Hematopoietic multipotent progenitor cell treated with erythropoietin and hydrocortisone succinate and interleukin-3 and kit ligand, for 4 days (in vitro differentiated cells): ENCODE measurements at regions not wholly inside any gene's neighbourhood (a gene's known extent, or its start where the extent isn't known, plus 50 kb on each side); places are given as distances from the start of the nearest gene placed in this dataset.
"Not testable (repeated sequence)": the region's sequence is repeated elsewhere in the genome, so short reads cannot be mapped to it uniquely, and the experiment has no call there.

Experiments
- DNase-seq: peaks from one replicate; pipeline ENCODE4 v3.0.0-alpha.2; 2015

DNA sequence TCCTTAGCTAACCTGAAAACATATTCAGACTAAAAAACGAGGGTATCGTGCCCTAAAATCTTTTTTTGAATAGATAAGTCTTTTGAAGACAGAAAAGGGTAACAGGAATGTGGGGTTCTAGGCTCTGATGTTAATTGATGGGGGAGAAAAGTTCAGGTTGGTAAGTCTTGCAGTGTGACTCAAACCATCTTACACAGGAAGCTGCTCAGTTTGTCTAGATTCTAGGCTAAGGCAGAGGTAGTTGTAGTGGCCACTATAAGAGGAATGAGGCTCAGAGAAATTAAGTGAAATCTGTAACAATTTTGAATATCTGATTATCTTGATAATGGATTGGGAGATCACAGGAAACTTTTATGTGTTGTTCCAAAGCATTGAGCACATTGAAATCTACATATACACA is 267.9 kb downstream of the PDCD6IP start:
- DNase-seq: no peak

DNA sequence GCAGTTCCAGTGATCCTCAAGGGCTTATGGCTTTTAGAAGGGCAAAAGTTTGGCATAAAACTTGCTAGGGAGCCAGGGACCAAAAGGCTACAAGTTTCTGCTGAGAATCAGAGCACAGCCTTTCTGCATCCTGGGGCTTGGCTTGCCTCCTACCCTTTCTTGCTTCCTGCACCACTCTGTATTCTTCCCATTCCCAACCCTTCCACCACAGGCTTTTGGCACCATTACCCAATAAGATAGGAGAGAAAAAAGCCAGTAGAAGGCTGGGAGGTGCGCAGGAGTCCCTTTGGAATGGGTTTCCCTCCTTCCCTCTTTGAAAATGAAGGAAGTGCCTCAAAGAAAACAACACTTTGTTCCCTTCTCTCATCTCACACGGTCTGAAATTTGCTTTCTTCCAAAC is 268.6 kb downstream of the PDCD6IP start:
- DNase-seq: no peak

DNA sequence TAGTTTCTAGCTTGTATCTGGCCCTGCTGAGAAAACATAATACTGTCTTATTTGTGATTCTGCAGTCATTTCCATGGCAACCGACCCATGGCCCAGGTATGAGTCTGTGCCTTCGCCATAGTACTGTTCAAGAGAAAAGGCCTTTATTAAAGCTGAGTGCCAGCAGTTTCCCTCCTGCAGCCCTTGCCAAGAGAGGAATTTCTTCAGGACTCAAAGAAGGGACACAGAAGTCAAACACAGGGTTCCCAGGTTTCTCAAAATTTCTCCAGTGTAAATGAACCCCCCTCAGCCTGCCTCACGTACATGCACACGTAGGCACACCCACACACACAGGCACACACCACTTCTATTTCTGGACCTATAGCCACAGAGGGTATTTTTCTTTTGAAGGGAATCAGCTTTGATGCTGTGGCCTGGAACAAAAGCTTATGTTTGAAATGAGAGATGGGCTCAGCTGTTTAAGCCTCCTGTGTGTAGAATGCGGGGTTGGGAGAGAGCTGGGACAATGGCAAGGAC is 269.2 kb downstream of the PDCD6IP start:
- no peak for DNase-seq

DNA sequence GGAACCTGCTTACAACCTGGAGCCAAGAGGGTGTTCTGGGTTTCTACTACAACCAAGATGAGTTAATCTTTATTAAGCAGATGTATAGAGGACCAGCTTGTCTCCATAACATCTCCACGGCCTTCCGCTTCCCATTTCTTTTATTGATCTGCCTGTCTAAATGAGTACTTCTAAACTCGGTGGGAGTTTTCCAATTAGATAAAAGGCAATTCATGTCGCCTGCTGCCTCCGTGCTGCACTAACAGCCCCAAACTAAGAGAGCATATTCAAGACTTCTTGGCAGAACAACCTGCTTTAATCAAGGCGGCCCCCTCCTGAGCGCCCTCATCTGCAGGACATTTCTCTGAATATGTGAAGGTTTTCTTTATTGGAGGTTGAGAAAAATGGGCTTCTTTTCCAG is 270.1 kb downstream of the PDCD6IP start:
- DNase-seq: no peak

- no peak for DNase-seq
These were observed 272.6 kb downstream of the PDCD6IP start for GRCh38 chr3:34070831-34071585.

DNA sequence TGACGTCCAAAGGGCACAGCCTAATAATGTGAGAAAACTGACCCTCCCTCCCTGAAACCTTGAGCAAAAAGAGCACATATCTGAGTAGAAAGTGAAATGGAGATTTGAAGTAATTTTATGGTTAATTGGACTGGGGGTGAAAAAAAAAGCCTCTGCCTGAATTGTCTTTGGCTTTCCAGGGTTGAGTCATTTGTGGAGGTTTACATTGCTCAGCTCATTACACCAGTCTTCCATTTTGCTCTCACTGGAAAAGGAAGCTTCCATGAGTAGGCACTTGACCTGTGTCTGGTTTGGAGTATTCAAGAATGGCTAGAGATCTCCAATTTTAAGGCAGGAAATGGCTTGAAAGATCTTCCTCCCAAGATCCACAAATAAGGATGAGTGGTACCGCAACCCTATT is 273.9 kb downstream of the PDCD6IP start:
- no peak for DNase-seq

DNA sequence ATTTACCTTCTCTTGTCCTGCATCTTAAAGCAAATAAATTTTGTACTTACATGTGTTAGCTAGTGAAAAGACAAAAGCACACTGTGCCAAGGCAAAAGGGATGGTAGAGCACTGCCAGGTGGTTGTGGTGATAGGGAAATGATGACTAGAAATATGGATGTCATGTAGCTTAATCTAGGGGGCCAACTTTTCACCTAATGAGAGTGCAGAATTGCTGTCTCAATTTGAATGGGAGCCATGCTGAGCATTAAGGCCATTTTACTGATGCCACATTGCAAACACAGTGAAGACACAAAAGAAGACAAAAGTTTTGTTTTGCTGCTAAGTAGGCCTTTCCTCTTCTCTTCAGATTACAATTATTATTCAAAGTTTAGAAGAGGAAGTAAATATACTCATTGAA is 274.7 kb downstream of the PDCD6IP start:
- peak; percentile 12 for DNase-seq

DNA sequence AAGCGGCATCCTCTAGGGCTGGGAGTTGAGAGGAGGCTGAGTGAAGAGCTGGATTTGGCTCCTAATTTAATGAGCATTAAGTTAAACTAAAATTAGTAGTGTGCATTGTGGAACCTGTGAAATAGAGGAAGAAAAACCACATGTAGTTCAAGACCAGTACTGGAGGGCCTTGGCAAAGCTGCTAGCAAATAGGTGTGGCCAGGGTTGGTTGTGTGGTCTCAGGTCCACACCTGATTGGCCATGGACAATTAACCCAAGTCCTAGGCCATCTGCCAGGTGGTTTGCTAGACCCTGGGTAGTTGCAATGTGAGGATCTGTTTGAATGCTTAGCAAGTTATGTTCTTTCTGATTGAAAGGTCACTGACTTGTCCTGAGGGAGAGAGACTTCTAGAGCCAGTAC is 275.5 kb downstream of the PDCD6IP start:
- peak; percentile 13 for DNase-seq

DNA sequence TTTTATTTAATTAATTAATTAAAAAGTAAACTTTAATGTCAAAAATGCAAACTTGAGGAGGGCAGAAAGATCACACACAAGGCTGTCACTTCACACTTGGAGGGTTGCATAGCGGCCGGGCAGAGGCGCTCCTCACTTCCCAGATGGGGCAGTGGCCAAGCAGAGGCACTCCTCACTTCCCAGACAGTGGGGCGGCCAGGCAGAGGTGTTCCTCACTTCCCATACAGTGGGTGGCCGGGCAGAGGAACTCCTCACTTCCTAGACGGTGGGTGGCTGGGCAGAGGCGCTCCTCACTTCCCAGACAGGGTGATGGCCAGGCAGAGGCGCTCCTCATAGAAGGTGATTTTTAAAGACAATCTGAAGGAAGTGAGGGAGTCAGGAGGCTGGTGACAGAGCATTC is 277.5 kb downstream of the PDCD6IP start:
- no peak for DNase-seq

GRCh38 chr3:34077417-34078195 is 279.2 kb downstream of the PDCD6IP start:
- no peak for DNase-seq

DNA sequence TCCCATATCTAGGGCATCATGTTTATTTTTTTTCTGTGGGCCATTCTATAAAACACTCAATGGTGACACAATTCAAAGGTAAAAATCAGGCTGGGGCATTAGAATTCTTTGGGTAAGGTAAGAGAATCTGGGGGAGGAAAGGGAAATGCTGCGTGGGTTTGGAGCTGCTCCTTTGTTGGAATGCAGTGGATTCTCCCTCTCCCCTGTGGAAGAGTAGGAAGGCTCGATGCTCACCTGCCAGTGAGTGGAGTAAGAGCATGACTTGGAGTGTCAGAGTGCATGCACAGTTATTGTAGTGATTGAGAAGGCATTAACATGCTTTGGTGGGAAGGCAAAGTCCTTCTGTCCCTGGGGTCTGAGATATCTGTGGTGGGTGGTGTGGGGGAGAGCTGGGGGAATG is 280.0 kb downstream of the PDCD6IP start:
- no peak for DNase-seq

- not testable (repeated sequence) for DNase-seq
These were observed 281.4 kb downstream of the PDCD6IP start for GRCh38 chr3:34079849-34080248.

GRCh38 chr3:34090379-34090778 is 291.9 kb downstream of the PDCD6IP start:
- not testable (repeated sequence) for DNase-seq

DNA sequence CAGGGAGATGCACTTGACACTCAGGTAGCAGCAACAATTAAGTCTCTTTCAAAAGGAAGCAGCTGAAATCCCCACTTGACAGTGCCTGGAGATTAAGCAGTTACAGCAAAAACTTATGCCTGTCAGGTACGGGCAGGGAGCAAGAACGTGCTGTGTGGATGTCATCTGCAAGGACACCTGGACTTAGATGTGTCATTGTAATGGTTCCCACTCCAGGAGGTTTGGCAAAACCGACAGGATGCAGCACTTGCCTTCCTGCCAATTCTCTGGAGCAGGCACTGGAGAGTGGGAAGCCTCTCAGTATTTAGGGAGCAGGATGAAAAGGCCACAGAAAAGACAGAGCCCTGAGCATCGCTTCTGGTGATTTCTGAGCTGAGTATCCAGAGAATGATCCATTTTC is 292.4 kb downstream of the PDCD6IP start:
- no peak for DNase-seq

DNA sequence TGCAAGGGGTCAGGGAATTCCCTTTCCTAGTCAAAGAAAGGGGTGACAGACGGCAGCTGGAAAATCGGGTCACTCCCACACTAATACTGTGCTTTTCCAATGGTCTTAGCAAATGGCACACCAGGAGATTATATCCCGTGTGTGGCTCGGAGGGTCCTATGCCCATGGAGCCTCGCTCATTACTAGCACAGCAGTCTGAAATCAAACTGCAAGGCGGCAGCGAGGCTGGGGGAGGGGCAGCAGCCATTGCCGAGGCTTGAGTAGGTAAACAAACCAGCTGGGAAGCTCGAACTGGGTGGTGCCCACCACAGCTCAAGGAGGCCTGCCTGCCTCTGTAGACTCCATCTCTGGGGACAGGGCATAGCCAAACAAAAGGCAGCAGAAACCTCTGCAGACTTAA is 295.9 kb downstream of the PDCD6IP start:
- not testable (repeated sequence) for DNase-seq

DNA sequence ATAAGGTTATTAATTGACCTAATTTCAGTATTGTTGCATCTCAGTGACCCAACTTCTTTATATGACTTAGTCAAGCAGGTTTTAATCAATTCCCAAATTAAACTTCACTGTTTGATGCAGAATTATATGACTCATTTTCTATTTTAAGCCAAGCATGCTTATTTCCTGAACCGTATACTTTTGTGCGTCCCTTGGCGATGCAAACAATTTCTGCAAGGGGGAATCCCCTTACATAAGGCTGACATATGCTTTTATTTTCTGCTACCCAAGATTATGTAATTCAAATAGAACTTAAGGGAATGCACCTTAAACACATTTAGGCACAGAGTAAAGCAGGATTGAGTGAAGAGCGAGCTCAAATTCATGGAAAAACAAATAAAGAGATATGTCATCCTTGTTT is 303.9 kb downstream of the PDCD6IP start:
- DNase-seq: no peak

DNA sequence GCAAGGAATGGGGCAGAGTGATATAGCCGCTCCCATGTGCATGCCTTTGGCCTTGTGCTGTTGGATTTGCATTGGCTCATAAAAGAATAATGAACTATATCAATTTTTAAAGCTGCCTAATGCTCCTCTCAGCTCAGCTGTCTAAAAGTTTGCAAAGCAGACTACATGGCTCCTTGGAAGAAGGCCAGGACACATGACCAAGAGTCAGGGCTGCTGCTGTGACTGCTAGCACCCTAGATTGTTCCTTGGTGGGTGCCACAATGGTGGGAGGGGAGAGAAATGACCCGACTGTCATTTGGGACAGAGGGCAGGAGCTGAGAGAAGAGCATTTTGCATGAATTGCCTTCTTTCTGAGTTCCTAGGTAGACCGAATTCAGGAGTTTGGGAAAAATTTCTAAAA is 307.9 kb downstream of the PDCD6IP start:
- DNase-seq: no peak

GRCh38 chr3:34106879-34107278 is 308.4 kb downstream of the PDCD6IP start:
- DNase-seq: peak; percentile 62

- DNase-seq: no peak
These were observed 309.2 kb downstream of the PDCD6IP start for GRCh38 chr3:34107669-34108068.

GRCh38 chr3:34109021-34109420 is 310.6 kb downstream of the PDCD6IP start:
- DNase-seq: peak; percentile 3

- DNase-seq: no peak
These were observed 311.4 kb downstream of the PDCD6IP start for GRCh38 chr3:34109846-34110245.

DNA sequence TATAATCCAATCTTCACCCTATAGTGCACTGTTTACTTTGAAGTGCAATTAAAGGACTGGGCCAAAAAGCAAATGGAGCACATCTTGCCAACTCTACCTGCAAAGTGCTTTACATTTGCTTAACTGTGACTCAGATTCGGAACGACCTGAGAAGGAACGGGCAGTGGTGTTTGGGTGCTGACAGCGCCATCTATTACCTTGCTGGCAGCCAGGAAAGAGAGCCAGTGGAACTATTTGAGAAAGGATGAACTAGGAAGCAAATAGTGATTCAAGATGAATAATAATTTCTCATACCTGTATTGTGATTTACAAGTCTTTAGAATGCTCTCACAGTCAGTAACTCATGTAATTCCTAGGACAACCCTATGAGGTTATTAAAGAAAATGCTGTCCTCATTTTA is 312.9 kb downstream of the PDCD6IP start:
- DNase-seq: no peak

DNA sequence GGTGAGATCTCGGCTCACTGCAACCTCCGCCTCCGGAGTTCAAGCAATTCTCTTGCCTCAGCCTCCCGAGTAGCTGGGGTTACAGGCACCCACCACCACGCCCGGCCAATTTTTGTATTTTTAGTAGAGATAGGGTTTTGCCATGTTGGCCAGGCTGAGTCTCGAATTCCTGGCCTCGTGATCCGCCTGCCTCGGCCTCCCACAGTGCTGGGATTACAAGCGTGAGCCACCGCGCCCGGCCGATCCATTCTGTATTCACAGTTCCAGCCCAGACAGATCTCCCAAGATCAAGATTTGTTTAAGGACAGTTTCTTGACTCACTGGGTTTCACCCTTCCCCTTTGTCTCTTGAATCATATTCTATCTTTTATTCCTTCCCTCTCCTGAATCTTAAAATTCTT is 313.8 kb downstream of the PDCD6IP start:
- DNase-seq: not testable (repeated sequence)

DNA sequence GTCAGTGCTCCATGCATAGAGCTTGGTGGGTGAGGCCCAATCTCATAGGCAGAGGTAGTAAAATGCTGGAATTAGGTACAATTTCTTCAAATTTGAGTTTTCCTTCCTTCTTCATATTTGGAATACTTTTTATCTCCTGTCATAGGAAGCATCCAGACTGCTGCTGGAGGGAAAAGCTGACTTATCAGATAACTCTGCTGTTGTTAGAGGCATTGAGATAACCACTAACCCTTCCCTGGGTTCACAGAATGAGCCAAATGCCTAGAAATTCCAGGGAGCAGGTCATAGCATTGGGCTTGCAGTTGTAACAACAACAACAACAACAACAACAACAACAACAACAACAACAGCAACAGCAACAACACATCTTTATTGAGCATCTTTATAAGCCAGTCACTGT is 332.7 kb downstream of the PDCD6IP start:
- DNase-seq: no peak
